DMS79 treated with DMSO at 0.1 percent for 48 hours (cell line): ENCODE measurements at regions not wholly inside any gene's neighbourhood (a gene's known extent, or its start where the extent isn't known, plus 50 kb on each side); places are given as distances from the start of the nearest gene placed in this dataset.

Experiments
- DNase-seq: peaks from one replicate; lab custom pipeline; 2025; lab: John Stamatoyannopoulos, UW

- no peak for DNase-seq
Measured at GRCh38 chr2:128779301-128780095, 460.8 kb upstream of the HS6ST1 start.

DNA sequence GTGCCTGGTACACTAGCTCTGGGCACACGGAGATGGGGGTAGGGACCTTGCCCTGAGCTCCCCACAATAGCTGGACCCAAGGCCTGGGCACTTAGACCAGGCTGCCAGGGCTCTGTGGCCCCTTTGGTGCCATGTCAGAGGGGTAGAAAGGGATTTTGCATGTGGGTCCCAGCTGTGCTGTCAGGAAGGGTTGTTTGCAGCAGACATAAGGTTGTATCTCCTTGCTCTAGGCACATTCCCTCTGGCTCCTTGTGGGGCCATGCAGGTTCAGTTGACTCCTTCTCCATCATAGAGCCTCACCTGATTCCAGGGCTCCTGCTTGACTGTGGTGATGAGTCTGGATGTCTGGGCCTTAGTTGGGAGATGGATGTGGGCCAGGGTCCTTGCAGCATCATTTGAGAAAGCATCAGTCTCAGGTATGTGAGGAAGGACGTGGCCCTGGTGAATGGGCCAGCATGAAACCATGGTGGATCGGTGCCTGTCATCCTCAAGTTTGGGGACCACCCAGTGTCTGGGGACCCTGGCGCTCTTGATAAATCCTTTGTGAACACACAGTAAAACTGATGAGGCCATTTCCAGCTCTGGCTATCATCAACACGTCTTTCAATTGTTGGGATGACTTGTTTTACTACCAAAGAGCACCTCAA, 461.9 kb upstream of the HS6ST1 start:
- DNase-seq: no peak

- no peak for DNase-seq
Measured at GRCh38 chr2:128781166-128781565, 462.5 kb upstream of the HS6ST1 start.

- no peak for DNase-seq
Measured at GRCh38 chr2:128781585-128782385, 463.1 kb upstream of the HS6ST1 start.

DNA sequence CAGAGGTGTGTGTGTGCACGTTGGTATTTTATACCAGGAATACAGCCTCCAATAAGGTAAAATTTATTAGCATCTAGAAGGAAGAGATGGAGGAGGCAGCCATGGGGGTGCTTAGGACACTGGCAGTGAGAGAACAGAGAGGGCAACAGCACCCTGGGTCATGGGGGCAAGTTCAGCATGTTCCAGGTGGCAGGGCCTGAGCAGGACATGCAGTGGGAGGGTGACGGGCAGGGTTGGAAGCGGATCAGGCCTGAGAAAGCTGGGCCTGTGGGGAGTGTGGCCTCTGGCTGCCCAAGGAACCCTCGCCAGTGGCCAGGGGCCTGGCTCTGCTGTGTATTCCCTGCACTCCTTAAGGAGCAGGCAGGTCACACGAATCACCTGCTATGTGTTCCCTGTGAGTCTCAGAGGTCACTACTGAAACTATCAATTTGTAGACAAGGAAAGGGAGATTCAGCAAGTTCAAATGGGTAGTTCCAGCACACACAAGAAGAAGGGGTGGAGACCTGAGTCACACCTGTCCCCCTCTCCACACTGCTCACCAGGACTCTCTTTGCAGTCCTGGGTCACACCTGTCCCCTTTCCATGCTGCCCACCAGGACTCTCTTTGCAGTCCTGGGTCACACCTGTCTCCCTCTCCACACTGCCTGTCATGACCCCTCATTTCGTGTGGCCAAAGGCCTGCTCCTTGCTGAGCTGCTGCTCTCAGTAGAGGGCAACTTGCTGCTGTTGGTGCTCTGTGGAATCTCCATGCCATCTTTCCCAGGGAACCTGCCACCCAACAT, 463.9 kb upstream of the HS6ST1 start:
- DNase-seq: no peak

DNA sequence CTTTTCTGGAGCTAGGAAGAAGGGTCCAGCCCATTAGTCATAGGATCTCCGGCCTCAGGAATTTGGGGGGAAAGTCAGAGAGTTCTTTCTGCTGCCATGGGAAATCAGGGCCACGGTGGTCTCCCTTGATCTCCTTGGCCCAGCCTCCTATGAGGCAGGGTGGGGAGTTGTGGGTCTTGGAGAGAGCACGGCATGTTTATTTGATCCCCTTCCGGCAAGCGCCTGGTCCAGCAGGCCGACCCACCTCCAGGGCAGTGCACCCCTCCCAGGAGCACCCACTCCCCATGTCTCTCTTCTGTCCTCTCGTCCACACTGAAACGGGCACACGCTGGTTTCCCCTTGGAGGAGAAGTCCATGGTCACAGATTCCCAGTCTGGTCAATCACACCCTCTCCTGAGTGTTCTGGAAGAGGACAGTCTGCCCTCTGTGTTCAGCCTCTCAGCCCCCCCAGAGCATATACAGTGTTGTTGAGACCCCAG, 464.6 kb upstream of the HS6ST1 start:
- no peak for DNase-seq

DNA sequence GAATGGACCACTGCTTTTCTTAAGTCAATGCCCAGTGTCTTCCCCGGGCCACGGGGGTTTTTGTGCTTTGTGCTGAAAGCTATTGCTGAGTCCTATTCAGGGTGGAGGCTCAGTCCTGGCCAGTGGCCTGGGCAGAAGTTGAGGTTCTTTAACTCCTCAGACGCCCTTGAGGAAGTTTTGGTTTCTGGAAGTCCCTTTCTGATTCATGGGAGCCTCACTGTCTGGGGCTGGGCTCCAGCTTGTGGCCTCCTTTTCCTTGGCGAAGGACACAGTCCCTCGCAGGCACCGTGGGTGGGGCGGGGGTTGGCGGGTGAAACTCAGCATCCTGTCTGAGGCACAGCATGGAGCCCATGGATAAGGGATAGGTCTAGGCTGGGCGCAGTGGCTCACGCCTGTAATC, 465.2 kb upstream of the HS6ST1 start:
- no peak for DNase-seq

DNA sequence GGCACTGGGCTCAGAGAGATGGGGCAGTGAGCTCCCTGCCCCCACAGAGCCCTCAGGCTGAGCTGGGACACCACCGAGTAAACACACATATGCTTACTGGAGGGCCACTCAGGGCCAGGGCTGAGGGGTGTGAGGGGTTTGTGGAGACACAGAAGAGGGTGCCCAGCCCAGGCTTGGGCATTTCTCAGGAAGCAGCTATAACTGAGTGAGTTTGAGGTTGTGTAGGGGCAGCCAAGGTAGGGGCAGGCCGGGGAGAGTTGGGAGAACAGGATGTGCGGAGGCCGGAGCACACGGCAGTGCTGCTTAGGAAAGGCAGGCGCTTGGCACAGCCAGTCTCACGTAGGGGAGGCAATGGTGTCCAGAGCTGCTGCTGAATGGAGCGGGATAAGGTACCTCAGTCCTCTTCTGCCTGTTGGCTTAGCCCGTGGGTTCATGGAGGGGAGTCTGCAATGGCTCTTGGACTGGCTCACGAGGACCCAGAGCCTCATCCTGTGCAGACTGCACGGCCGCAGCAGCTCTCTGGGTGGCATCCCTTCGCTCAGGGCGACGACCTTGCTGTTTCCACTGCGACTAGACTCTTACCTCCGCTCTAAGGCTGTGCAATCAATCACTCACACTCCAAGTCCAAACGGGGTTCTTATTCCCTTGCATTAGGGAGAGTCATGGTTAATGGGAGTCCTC, 466.1 kb upstream of the HS6ST1 start:
- no peak for DNase-seq

DNA sequence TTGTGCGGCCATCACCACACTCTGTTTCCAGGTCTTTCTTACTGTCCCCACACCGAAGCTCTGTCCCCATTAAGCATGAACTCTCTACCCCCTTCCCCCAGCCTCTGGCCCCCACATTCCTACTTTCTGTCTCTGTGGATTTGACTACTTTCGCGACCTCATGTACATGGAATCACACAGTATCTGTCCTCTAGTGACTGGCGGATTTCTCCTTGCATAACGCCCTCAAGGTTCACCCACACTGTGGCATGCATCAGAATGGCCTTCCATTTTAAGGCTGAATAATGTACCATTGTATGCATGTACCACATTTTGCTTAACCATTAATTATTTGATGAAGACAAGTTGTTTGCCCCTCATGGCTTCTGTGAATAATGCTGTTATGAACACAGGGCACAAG, 467.6 kb upstream of the HS6ST1 start:
- no peak for DNase-seq

- no peak for DNase-seq
Measured at GRCh38 chr2:128786741-128787478, 468.2 kb upstream of the HS6ST1 start.

GRCh38 chr2:128787616-128788015, 468.9 kb upstream of the HS6ST1 start:
- DNase-seq: no peak

DNA sequence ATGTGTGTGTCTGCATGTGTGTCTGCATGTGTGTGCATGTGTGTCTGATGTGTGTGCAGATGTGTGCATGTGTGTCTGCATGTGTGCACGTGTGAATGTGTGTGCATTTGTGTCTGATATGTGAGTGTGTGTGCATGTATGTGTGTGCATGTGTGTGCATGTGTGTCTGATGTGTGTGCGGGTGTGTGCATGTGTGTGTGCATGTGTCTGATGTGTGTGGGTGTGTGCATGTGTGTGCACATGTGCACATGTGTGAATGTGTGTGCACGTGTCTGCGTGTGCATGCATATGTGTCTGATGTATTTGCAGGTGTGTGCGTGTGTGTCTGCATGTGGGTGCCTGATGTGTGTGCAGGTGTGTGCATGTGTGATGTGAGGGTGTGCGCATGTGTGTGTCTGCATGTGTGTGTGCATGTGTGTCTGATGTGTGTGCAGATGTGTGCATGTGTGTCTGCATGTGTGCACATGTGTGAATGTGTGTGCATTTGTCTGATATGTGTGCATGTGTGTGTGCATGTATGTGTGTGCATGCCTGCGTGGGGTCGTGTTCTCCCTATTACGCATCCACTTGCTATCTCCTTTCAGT, 470.1 kb upstream of the HS6ST1 start:
- no peak for DNase-seq

GRCh38 chr2:128789221-128789620, 470.6 kb upstream of the HS6ST1 start:
- no peak for DNase-seq

DNA sequence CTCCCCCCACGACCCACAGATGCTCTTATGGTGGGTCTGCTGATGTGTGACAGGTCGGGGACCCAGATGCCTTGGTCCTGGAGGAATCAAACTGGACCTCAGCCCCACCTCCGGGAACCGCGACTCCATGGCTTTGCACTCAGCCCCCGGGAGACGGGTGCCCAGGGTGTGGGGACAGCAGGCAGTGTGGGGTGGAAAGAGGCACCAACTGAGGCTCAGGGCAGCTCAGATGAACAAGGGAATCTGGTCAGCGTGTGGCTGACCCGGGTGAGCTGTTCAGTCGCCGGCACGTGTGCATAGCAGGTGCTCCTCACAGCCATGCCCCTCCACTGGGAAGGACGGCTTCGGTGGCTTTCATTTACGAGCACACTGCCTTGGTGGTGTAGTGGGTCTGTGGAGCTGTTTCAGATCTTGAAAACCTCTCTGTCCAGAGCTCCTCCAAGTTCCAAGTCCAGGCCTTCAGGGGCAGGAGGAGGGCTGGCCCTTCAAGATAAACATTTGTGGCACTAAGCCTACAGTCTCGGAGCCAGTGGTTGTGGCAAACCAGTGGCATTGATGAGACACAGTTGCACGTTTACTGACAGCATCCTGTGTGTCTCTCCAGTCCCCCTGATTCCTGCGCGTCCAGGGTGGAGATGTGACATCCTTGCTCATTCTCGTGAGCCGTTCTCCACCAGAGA, 471.2 kb upstream of the HS6ST1 start:
- DNase-seq: no peak

DNA sequence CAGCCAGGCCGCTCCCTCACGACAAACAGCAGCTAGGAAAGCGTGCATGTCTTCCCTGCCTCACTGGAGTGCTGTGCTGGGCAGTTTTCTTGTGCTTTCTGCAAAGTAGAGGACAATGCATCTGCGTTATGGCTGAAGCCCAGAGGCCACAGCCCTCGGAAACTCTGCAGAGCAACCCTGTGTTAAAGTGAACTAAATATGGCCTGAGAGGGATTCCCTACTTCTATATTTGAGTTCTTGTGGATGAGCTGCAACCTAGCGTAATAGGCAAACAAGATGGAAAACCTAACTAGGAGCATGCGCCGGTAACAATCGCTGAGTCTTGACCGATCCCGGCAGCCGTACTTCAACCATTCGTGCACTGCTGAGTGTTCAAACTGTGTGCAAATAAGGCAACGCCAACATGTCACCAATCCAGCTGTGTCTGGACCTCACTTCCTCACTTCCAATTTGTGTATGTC, 471.9 kb upstream of the HS6ST1 start:
- DNase-seq: no peak

DNA sequence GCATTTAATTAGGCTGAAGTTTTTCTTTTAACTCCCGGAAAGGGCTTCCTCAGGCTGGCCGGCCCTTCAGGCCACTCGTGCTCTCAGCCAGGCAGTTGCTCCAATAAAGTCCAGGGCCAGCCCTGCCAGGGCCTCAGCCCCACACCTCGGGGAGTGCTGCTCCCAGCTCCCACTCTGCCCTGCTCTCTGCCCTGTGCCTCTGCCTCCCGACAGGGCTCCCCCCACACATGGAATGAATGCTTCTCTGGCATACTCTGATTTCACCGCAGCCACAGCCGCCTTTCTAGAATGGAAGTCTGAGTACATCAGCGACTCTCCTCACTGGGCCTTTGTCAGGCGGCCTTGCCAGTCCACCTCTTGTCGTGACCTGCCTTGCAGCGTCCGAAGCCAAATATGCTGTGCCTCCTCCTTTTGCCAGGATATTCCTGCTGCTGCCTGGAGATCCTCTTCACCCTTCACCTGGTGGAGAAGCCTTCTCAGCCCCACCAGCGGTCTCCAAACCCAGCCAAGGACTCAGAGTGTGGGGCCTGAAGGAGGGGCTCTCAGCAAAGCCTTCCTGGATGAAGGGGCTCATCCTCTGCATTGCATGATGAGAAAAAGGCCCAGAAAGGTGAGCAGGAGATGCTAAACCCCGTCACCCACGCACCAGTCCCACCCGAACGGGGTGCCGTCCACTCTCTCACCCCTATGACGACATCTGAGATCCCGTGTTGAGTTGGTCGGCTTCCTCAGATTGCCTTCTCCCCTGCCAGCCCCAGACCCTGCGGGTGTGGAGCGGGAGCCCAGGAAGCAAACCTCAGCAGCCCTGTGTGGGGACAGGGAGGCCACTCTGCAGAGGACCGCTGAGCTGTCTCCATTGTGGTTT, 472.7 kb upstream of the HS6ST1 start:
- DNase-seq: no peak

DNA sequence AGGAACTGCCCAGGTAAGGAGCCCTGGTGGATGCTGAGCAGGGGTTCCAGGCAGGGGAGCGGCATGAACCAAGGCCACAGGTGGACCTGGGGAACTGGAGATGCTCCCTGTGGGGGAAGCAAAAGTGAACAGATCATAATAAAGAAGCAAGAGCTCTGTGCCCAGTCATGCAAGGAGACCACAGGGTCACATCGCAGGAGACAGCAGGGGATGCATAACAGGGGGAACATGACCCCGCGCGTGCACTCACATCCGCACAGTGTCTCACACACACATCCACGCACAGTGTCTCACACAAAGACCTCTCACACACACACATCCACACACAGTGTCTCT, 473.3 kb upstream of the HS6ST1 start:
- no peak for DNase-seq

DNA sequence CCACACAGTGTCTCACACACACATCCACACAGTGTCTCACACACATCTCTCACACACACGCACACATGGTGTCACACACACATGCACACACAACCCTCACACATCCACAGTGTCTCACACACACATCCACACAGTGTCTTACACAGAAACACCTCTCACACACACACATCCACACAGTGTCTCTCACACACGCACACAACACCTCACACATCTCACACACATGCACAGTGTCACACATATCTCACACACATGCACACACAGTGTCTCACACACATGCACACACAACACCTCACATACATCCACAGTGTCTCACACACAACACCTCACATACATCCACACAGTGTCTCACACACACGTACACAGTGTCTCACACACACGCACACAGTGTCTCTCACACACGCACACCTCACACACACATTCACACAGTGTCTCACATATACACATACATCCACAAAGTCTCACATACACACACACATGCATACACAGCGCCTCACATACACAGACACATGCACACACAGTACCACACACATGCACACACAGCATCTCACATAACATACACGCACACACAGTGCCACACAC, 473.9 kb upstream of the HS6ST1 start:
- DNase-seq: no peak
